DND-41 (cell line): ENCODE measurements at regions not wholly inside any gene's neighbourhood (a gene's known extent, or its start where the extent isn't known, plus 50 kb on each side); places are given as distances from the start of the nearest gene placed in this dataset.

Experiments
- ATAC-seq: fragments of 200-7000 bp; cut with Tn5 transposase; 3 replicates; pipeline ENCODE4 v1.9.1; 2021; ENCODE audit warnings: low read depth; ENCODE audit not compliant: insufficient read depth
- DNase-seq: peaks from one replicate; pipeline ENCODE4 v3.0.0-alpha.2; 2020
- H2AFZ ChIP-seq: 2 replicates; pipeline ENCODE4 v1.6.0; 2012; ENCODE audit warnings: low read depth, low read length
- H3K27ac ChIP-seq: 2 replicates; pipeline ENCODE4 v1.5.1; 2012; ENCODE audit warnings: low read length, inconsistent platforms
- H3K27me3 ChIP-seq: fragments of 200-600 bp; sonication (generic); 2 replicates; pipeline ENCODE4 v1.6.0; 2012; ENCODE audit warnings: low read length, mild to moderate bottlenecking, inconsistent platforms; ENCODE audit not compliant: insufficient read depth, poor library complexity
- H3K36me3 ChIP-seq: 2 replicates; pipeline ENCODE4 v1.5.1; 2012; ENCODE audit warnings: low read length, inconsistent platforms; ENCODE audit not compliant: insufficient read depth
- H3K4me1 ChIP-seq: 2 replicates; pipeline ENCODE4 v1.5.1; 2012; ENCODE audit warnings: mild to moderate bottlenecking, low read length; ENCODE audit not compliant: insufficient read depth
- H3K4me2 ChIP-seq: 2 replicates; pipeline ENCODE4 v1.6.0; 2012; ENCODE audit warnings: mild to moderate bottlenecking, moderate library complexity, low read length, inconsistent platforms; ENCODE audit not compliant: insufficient read depth
- H3K4me3 ChIP-seq, 2 experiments: fragments of 200-600 bp in 1 of 2; shearing (Covaris generic) in 1 of 2; 2 replicates each; pipeline ENCODE4 v1.5.1; 2012 to 2016; ENCODE audit warnings: inconsistent platforms in 2 of 2, low read length in 2 of 2, mild to moderate bottlenecking in 2 of 2, low read depth in 1 of 2, moderate library complexity in 1 of 2
- H3K79me2 ChIP-seq: 2 replicates; pipeline ENCODE4 v1.6.0; 2012; ENCODE audit warnings: low read length, inconsistent platforms; ENCODE audit not compliant: insufficient read depth
- H3K9ac ChIP-seq: 2 replicates; pipeline ENCODE4 v1.6.0; 2012; ENCODE audit warnings: low read depth, mild to moderate bottlenecking, inconsistent platforms, low read length, moderate library complexity
- H3K9me3 ChIP-seq: 2 replicates; pipeline ENCODE4 v1.5.1; 2012; ENCODE audit warnings: low read length, moderate library complexity, mild to moderate bottlenecking, inconsistent platforms; ENCODE audit not compliant: insufficient read depth, severe bottlenecking
- H4K20me1 ChIP-seq: 2 replicates; pipeline ENCODE4 v1.6.0; 2012; ENCODE audit warnings: low read length; ENCODE audit not compliant: insufficient read depth
- EZH2 ChIP-seq: IDR thresholded peaks from 3 replicates; pipeline ENCODE4 v1.6.1; 2012; ENCODE audit warnings: borderline replicate concordance, low read depth, mild to moderate bottlenecking, moderate library complexity, low read length, inconsistent platforms; ENCODE audit not compliant: severe bottlenecking
- TF ChIP-seq, protein P1 (sequence below): IDR thresholded peaks from 2 replicates; pipeline ENCODE4 v1.5.1; 2012; ENCODE audit warnings: borderline replicate concordance, low read length, moderate library complexity, mild to moderate bottlenecking; ENCODE audit not compliant: poor library complexity, severe bottlenecking; ENCODE audit errors: extremely low read depth

DNA sequence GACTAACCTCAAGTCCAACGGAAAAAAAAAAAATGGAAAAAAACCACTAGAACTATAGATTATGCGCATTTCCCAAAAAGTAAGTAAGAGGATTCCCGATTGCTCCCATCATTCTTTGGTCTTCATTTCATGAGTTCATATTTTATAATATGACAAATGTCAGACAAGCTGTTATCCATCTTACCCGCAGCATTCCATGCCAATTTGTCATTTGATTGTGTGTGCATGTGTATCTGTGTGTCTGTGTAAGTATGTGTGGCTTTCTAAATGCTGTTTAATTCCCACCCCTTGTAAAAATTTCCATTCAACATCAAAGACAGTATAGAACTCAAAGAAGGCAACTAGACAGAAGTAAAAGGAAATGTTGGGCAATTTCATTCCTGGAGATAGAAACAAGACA is 434.1 kb downstream of the CDH11 start:
- H2AFZ ChIP-seq, result no peak overlapping the region
- DNase-seq, result no peak
- ATAC-seq, result no peak

DNA sequence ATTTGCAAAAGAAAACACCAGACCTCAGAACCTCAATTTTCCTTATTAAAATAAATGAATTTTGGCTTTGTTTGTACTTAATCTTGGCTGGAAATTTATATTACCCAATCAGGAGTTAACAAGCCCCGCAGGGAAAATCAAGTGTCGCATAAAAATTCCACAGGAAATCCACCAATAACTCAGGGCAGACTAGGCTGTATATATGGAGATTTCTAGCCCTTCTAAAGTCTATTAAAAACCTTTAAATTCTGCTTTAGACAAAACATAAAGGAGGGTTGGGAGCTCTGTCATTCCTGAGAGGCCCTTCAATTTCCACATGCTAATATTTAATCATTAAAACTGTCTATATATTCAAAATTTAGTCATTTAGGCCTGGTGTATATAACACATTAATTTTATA is 434.7 kb downstream of the CDH11 start:
- H3K9ac ChIP-seq, result no peak overlapping the region
- no peaks in the 10 kb centered on the region for H3K79me2 ChIP-seq
- no peak overlapping the region for H3K4me2 ChIP-seq
- H4K20me1 ChIP-seq, result no peaks in the 10 kb centered on the region
- DNase-seq (no peak), ATAC-seq (no peak)
- H3K4me1 ChIP-seq, result no peaks in the 10 kb centered on the region
- H3K27ac ChIP-seq, result no peak overlapping the region
- H3K36me3 ChIP-seq, result no peaks in the 10 kb centered on the region
- no peaks in the 10 kb centered on the region for H3K9me3 ChIP-seq
- H3K4me3 ChIP-seq, result no peak overlapping the region
- TF ChIP-seq EZH2, result no peak
- TF ChIP-seq, protein P1, sequence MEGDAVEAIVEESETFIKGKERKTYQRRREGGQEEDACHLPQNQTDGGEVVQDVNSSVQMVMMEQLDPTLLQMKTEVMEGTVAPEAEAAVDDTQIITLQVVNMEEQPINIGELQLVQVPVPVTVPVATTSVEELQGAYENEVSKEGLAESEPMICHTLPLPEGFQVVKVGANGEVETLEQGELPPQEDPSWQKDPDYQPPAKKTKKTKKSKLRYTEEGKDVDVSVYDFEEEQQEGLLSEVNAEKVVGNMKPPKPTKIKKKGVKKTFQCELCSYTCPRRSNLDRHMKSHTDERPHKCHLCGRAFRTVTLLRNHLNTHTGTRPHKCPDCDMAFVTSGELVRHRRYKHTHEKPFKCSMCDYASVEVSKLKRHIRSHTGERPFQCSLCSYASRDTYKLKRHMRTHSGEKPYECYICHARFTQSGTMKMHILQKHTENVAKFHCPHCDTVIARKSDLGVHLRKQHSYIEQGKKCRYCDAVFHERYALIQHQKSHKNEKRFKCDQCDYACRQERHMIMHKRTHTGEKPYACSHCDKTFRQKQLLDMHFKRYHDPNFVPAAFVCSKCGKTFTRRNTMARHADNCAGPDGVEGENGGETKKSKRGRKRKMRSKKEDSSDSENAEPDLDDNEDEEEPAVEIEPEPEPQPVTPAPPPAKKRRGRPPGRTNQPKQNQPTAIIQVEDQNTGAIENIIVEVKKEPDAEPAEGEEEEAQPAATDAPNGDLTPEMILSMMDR, result no peak
- no peaks in the 10 kb centered on the region for H3K27me3 ChIP-seq
- no peak overlapping the region for H2AFZ ChIP-seq

More for the DNA sequence above, 434.1 kb downstream of the CDH11 start:
- Histone ChIP-seq H3K79me2 (no peaks in the 10 kb centered on the region), H3K36me3 (no peaks in the 10 kb centered on the region), H3K9ac (no peak overlapping the region), H4K20me1 (no peaks in the 10 kb centered on the region), H3K4me3 (no peak overlapping the region), H3K27ac (no peak overlapping the region), H3K27me3 (no peaks in the 10 kb centered on the region), H3K9me3 (no peaks in the 10 kb centered on the region), H3K4me2 (no peak overlapping the region), H3K4me1 (no peaks in the 10 kb centered on the region)
- TF ChIP-seq EZH2, result no peak
- TF ChIP-seq, protein P1, result no peak

DNA sequence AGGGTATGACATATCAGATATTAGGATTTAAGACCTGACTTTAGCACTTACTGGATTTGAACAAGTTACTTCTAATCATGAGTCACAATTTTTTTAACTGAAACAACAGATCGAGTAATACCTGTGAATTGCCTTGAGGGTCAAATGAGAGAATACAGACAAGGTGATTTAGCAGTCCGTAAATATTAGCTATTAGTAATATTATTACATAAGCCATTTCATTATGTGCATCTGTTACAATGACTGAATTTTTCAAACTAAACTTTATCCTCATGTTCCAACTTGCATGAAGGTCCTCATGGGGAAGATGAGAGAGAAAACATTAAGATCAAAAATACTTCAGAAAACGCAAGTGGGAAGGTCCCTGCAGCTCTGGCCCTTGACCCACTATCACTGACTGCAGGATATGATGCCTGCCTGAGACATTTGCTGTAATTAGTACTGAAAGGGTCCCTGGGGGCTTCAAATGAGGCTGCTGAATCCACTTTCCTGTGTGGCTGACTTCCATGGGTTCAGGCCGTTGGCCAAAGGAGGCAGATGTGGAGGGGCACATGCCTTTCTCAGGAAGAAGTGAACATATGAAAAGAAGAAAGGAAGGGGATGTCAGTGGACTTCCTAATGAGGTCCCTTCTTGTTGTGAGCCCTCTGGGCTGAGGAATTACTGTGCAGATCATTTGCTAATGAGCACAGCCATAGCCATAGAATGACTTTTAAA is 441.7 kb downstream of the CDH11 start:
- Histone ChIP-seq H3K27me3 (no peaks in the 10 kb centered on the region), H3K4me2 (no peak overlapping the region), H3K4me1 (no peaks in the 10 kb centered on the region), H3K36me3 (no peaks in the 10 kb centered on the region), H3K9me3 (no peaks in the 10 kb centered on the region), H3K27ac (no peak overlapping the region), H3K4me3 (no peak overlapping the region), H3K9ac (no peak overlapping the region), H3K79me2 (no peaks in the 10 kb centered on the region), H2AFZ (no peak overlapping the region), H4K20me1 (no peaks in the 10 kb centered on the region)
- ATAC-seq (no peak), DNase-seq (no peak)
- TF ChIP-seq EZH2, result no peak
- TF ChIP-seq, protein P1, result no peak

DNA sequence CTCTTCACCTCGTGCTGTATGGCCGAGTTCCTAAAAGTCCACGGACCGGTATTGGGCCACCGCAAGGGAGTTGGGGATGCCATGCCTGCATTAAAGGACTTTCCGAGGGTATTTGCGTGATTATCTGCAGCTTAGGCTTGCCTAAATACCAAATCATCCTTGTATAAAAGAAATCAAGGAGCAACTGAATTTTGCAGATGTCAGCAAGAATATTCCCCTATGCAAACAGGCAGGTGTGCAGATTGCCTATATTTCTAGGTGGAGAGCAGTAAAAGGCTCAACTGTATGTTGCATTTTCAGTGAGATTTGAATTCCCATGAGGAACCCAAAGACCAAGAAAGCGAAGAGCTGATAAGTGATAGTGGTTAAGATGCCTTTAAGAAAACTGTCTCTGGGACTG is 452.3 kb downstream of the CDH11 start:
- Histone ChIP-seq H3K9ac (no peak overlapping the region), H3K4me3 (no peak overlapping the region), H4K20me1 (no peaks in the 10 kb centered on the region), H3K27ac (no peak overlapping the region), H3K4me1 (no peaks in the 10 kb centered on the region), H3K9me3 (no peaks in the 10 kb centered on the region), H3K4me2 (no peak overlapping the region), H2AFZ (no peak overlapping the region), H3K27me3 (no peaks in the 10 kb centered on the region), H3K36me3 (no peaks in the 10 kb centered on the region), H3K79me2 (no peaks in the 10 kb centered on the region)
- TF ChIP-seq, protein P1, result no peak
- TF ChIP-seq EZH2, result no peak
- no peak for ATAC-seq
- no peak for DNase-seq
